ENCODE measurements at regions not wholly inside any gene's neighbourhood (a gene's known extent, or its start where the extent isn't known, plus 50 kb on each side); places are given as distances from the start of the nearest gene placed in this dataset.

DNA sequence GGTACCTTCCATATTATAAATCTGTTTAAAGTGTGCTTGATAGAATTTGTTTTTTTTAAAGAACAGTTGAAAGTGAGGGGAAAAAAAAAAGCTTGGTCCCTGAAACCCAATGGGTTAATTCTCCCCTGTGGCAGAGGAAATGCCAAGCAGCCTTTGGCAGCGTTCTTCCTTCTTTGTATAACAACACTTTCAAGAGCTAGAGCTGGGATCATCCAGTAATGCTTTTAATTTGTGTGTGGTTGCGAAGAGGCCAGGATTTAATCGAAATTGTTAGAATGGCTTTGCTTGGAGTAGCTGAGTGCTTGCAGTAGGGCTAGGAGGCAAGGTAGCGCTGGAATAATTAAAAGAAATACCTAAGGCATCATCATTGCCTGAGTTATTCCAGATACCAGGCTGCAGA is 692.0 kb downstream of the DHX35 start:
- no peak overlapping the region for H3K4me3 ChIP-seq (ENCODE audit: low read depth, low read length)
- in situ Hi-C loops (cut with HindIII; ENCODE audit: low sequenced_read_pairs): no loop called here
- no peak for DNase-seq (ENCODE audit: low read depth)
- TF ChIP-seq, protein P1, sequence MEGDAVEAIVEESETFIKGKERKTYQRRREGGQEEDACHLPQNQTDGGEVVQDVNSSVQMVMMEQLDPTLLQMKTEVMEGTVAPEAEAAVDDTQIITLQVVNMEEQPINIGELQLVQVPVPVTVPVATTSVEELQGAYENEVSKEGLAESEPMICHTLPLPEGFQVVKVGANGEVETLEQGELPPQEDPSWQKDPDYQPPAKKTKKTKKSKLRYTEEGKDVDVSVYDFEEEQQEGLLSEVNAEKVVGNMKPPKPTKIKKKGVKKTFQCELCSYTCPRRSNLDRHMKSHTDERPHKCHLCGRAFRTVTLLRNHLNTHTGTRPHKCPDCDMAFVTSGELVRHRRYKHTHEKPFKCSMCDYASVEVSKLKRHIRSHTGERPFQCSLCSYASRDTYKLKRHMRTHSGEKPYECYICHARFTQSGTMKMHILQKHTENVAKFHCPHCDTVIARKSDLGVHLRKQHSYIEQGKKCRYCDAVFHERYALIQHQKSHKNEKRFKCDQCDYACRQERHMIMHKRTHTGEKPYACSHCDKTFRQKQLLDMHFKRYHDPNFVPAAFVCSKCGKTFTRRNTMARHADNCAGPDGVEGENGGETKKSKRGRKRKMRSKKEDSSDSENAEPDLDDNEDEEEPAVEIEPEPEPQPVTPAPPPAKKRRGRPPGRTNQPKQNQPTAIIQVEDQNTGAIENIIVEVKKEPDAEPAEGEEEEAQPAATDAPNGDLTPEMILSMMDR (IDR thresholded peaks at IDR 0.05; ENCODE audit: low read depth, low read length, missing control alignments): no peak

GRCh38 chr20:39651645-39652325 is 689.6 kb downstream of the DHX35 start:
- TF ChIP-seq, protein P1 (IDR thresholded peaks at IDR 0.05; ENCODE audit: low read depth, low read length, missing control alignments): no peak
- in situ Hi-C loops (cut with HindIII; ENCODE audit: low sequenced_read_pairs): no loop called here
- DNase-seq (ENCODE audit: low read depth): no peak
- H3K4me3 ChIP-seq (ENCODE audit: low read depth, low read length): no peak overlapping the region

GRCh38 chr20:39646874-39647413 is 684.8 kb downstream of the DHX35 start:
- TF ChIP-seq, protein P1 (IDR thresholded peaks at IDR 0.05; ENCODE audit: low read depth, low read length, missing control alignments): no peak
- no peak for DNase-seq (ENCODE audit: low read depth)
- no peak overlapping the region for H3K4me3 ChIP-seq (ENCODE audit: low read depth, low read length)
- in situ Hi-C loops (cut with HindIII; ENCODE audit: low sequenced_read_pairs): no loop called here

GRCh38 chr20:39645131-39645530 is 683.0 kb downstream of the DHX35 start:
- no peak for DNase-seq (ENCODE audit: low read depth)
- in situ Hi-C loops (cut with HindIII; ENCODE audit: low sequenced_read_pairs): no loop called here
- TF ChIP-seq, protein P1 (IDR thresholded peaks at IDR 0.05; ENCODE audit: low read depth, low read length, missing control alignments): no peak
- no peak overlapping the region for H3K4me3 ChIP-seq (ENCODE audit: low read depth, low read length)

DNA sequence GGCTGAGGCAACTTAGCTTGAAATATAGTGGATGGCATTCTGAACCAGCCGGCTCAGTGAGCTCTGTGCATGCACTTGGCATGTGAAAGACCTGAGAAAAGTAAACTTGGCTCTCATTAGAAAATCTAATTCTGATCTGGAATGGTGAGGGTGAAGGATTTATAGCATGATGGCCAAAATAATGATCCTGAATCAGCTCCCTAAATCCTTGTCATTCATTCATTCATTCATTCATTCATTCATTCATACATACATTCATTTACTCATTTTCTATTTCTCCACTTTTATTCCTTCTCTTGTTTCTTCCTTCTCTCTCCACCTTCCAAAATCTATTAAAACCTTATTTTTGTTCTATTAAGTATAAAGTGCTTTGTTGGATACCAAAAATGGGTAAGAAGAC is 681.1 kb downstream of the DHX35 start:
- TF ChIP-seq, protein P1 (IDR thresholded peaks at IDR 0.05; ENCODE audit: low read depth, low read length, missing control alignments): no peak
- in situ Hi-C loops (cut with HindIII; ENCODE audit: low sequenced_read_pairs): no loop called here
- DNase-seq (ENCODE audit: low read depth): no peak
- no peak overlapping the region for H3K4me3 ChIP-seq (ENCODE audit: low read depth, low read length)

DNA sequence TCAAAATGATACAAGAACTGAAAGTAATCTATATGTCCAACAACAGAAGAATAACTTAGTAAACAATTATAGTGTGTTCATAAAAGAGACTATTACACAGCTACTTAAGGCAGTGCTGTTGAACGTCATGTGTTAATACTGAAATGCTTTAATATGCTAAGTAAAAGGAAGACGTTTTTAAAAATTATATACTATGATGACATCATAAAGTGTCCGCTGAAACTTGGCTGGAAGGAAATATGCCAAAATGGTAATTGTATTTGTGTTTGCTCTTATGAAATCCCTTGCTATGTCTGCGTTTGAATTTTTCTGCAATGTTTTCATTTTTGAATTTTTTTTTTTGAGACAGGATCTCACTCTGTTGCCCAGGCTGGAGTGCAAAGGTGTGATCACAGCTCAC is 679.3 kb downstream of the DHX35 start:
- no peak overlapping the region for H3K4me3 ChIP-seq (ENCODE audit: low read depth, low read length)
- no peak for DNase-seq (ENCODE audit: low read depth)
- TF ChIP-seq, protein P1 (IDR thresholded peaks at IDR 0.05; ENCODE audit: low read depth, low read length, missing control alignments): no peak
- in situ Hi-C loops (cut with HindIII; ENCODE audit: low sequenced_read_pairs): no loop called here
